T47D (cell line): ENCODE measurements at regions not wholly inside any gene's neighbourhood (a gene's known extent, or its start where the extent isn't known, plus 50 kb on each side); places are given as distances from the start of the nearest gene placed in this dataset.

Experiments
- DNase-seq, 2 experiments: peaks; one replicate each; pipeline versions ENCODE4 v3.0.0 to v3.0.0-alpha.2; 2011 to 2012; ENCODE audit warnings: low read depth in 1 of 2, low spot score in 1 of 2
- JUND ChIP-seq: IDR thresholded peaks from 2 replicates; pipeline ENCODE4 v1.6.1; 2012; ENCODE audit warnings: low read depth
- in situ Hi-C: cut with HindIII; loops from 2 replicates; pipeline ENCODE4 v1.10.0; 2016; ENCODE audit warnings: low sequenced_read_pairs, low pct_unique_long_range_greater_than_20kb

DNA sequence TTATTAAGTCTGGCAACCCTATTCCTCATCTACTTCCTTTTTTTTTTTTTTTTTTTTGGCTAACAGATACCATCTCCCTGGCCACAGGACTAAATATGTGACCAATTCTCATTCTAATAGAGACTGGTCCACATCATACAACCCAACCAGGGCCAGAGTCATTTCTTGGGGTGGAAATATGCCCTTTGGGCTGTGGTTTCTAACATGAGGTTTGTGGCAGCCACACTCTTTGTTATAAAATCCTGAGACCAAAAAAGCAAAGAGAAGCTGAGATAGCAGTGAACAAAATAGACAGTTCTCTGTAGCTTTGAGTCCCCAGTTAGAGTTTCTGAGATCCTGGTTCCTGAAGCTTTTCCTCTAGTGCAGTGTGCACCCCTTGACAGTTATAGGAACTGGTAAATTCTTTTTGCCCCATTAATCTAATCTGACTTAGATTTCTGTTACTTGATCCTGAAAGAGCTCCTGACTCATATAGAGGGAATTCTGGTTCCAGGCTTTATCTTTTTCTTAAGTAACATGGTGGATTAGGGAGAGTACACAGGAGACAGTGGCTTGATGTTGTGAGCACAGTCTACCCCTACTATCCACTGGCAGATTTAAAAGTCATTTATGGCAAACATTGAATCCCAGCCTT is 86.8 kb downstream of the MAIP1 start:
- no peak for DNase-seq
- no peak for TF ChIP-seq JUND
- in situ Hi-C loops, result no loop called here

DNA sequence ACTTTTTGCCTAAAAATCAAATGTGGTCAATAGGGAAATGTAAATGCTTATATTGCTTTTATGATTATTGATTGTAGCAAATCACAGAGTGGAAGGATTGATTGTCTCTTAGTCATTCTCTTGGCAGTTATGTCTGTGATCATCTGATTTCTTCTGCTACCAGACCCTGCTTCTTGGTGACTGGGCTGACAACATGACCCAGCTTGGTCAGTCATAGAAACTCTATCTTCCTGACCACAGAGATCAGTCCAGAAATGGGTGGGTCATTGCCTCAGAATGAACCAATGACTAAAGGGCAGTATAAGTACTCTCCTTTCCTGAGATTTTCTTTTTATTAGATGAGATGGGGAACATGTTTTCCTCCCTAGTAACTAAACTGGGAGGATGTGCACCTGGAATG is 87.6 kb downstream of the MAIP1 start:
- no peak for TF ChIP-seq JUND
- in situ Hi-C loops, result no loop called here
- no peak for DNase-seq

DNA sequence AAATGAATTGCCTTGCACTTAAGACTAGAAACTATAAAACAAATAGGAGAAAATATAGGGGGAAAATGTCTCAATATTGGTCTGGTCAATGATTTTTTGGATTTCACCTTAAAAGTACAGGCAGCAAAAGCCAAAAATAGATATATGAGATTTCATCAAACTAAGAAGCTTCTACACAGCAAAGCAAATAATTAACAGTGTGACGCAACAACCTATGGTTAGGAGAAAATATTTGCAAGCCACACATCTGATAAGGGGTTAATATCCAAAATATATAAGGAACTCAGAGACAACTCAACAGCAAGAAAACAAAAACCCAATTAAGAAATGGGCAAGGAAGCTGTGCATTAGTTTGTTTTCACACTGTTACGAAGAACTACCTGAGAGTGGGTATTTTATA is 89.1 kb downstream of the MAIP1 start:
- no peak for DNase-seq
- TF ChIP-seq JUND, result no peak
- in situ Hi-C loops, result no loop called here

DNA sequence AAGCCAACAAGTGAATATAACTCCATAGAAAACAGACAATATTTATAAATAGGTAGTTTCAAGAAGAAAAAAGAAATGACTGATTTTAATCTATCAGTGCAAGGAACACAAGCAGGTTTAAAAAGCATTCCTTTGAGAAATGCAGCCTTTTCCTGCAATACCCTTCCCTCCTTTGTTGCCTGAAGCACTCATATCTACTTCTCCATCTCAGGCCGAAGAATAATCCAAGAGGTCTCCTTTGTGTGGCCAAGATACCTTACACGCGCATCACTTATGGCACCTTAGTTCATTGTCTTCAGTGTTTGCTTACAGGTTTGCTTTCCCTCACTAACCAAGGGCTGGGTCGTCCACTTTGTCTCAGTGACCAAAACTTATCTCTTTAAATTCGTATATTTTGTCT is 93.0 kb downstream of the MAIP1 start:
- TF ChIP-seq JUND, result no peak
- in situ Hi-C loops, result no loop called here

DNA sequence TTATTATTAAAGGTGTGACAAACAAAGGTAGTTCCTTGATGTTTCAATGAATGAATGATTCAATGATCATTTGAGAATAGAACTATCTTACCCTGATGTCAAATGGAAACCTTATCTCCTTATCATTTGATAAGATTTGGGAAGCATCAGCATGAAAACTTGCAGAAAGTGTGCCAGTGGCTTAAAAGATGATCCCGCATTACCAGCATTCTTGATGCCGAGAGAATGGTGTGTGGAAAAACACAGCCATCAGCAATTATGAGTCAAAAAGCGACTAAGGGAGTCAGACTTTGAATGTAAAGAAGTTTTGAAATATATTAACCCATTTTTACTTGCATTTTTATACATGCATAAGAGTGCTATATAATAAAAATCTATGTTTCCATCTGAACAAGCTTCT is 93.7 kb downstream of the MAIP1 start:
- TF ChIP-seq JUND, result no peak
- no peak for DNase-seq
- in situ Hi-C loops, result no loop called here

More for the DNA sequence above, 93.0 kb downstream of the MAIP1 start:
- no peak for DNase-seq

DNA sequence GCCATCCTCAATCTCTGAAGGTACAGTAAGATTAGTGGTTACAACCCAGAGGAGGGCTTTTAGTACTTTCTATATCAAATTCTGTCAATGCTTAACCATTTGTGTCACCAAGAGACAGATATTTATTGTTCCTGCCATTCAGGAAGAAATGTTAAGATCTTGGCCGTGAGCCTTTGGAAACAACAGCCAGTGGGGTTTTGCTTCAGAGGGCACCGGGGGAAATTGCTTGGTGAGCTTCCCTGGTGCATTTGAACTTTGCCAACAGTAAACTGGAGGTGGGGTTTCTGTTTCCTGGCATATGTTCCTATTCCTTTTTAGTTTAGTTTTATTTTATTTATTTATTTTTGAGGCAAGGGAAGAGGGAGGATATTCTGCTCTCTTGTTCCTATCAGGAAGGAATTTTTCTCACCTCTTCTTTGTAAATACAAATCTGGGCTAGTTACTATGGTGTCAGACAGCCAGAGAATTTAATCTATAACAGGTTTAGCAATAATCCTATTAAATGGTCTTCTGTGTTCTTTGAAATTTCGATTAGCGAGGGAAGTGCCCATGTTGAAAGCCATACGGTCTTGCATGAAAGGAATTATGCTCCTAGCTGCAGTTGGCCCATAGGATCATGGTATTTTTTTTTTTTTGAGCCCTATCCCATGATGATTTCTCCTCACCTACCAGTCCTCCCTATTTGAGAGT is 95.7 kb downstream of the MAIP1 start:
- in situ Hi-C loops, result no loop called here
- DNase-seq, result no peak
- TF ChIP-seq JUND, result no peak

DNA sequence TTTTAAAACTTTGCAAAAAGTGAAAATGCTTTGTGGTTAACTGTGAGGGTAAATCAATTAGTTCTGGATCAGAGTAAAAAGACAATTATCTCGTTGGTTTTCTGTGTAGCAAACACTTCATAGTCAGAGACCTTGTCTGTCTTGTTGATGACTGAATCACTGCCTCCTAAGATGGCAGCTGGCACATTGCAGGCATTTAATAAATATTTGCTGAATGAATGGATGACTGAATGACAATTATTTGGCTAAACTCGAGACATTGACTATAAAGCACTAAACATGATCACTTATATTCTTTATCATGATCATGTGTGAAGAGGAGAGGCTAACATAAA is 96.2 kb downstream of the MAIP1 start:
- in situ Hi-C loops, result no loop called here
- no peak for TF ChIP-seq JUND
- DNase-seq, result no peak

DNA sequence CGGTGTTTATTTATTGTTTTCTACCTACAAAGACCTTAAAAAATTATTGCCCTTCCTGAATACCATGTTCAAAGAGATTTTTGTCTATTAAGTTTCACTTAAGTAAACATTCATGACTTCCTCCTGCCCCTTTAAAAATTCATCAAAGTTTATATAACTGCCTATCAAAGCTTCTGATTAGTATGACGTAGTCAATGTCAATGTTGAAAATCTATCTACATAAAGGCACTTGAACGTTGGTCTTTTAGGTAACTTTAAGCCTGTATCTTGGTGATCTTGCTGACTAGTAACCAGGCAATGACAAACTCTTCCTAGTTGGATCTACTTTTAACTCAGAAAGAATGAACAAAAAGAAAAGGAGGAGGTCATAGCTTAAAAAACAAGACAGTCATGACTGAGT is 97.2 kb downstream of the MAIP1 start:
- no peak for DNase-seq
- in situ Hi-C loops, result no loop called here
- no peak for TF ChIP-seq JUND

DNA sequence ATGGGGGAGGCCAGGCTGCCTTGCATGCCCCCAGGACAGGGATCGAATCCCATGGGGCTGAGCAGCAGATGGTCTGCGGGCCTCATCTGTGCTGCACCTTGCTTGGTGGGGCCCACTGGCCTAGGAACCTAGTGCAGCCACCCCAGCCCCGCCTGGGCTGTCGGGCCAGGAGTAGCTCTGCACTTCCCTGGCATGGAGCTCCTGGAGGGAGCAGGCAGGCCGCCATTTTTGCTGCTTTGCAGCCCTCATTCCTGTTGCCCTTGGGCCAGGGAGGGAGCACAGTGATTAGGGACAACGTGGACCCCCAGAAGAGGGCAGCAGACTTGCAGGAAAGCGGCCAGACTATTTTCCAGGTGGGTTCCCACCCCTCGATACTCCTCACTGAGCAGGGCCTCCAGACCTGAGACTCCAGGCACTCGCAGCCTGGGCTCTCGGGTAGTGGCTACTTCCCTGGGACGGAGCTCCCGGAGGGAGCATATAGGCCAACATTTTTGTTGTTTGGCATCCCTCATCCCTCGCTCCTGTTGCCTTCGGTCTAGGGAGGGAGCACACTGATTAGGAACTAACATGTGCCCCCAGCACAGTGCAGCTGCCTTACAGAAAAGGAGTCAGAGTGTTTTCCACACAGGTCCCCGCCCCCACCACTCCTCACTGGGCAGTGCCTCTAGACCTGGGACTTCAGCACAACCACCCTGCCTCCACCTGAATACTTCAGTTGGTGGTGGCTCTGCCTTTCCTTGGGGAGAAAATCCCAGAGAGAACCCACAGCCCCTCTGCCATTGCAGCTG is 99.5 kb downstream of the MAIP1 start:
- in situ Hi-C loops, result no loop called here
- no peak for TF ChIP-seq JUND
- no peak for DNase-seq

DNA sequence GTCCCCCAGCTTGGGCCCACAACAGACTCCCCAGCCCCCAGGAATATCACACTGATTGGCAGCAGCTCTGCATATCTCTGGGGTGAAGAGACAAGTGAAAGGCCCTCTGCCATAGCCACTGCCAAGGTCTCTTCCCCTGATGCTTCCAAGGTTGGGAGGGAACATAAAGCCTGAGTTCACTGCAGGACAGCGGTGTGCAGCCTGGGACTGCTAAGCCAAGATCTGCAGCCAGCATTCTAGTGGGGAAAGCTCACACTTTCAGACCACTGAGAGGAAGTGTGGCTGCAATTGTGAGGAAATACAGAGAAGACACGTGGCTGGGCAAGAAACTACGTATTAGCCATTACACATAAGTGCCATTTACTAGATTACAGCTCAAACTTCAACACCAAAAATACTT is 100.7 kb downstream of the MAIP1 start:
- TF ChIP-seq JUND, result no peak
- no peak for DNase-seq
- in situ Hi-C loops, result no loop called here

DNA sequence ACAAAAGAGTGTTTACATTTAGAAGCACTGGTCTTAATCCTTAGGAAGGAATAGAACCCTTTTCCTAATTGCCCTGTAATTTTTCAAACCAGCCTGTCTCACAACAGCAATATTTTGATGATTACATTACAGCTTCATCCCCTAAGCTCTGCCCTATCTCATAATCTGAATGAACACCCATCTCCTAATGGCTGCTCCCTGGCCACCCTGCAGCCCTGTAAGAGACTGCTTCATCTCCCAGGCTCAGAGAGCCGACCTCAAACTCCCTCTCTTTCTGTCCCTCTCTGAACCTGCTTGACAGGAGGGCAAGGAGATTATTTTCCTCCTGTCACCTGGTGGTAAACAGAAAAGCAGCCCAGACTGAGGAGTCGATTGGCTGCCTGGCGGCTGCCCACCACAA is 107.8 kb downstream of the MAIP1 start:
- no peak for DNase-seq
- in situ Hi-C loops, result no loop called here
- no peak for TF ChIP-seq JUND

DNA sequence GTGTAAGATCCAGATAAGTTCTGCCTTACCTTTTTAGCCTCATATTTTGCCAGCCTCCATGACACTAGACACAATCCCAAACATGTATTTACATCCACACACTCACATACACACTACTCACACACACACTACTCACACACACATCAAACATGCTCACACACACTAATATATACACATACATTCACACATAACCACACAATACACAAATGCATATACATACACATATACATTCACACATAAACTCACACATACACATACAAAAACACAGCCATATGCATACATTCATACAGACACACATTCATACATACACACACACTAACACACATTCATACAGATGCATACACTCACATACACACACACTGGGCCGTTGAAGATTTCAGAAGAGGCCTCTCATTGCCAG is 109.5 kb downstream of the MAIP1 start:
- in situ Hi-C loops, result no loop called here
- TF ChIP-seq JUND, result no peak

DNA sequence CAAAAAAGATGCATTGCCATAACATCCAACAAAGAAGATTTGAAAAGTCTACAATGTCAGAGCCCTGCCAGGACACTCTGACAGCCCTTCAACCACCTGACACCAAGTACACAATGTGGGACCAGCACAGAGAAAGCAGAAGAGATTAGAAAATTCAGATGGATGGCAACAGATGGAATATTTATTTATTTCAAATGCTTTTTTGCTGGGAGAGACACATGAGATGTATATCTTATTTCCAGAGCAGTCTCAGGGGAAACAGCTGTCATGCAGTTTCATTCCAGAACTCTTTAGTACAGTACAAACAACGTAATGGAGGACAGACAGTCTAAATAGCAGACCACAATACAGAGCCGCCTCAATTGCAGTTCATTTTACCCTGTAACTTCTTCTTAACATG is 110.1 kb downstream of the MAIP1 start:
- in situ Hi-C loops, result no loop called here
- no peak for TF ChIP-seq JUND
- no peak for DNase-seq

More for the DNA sequence above, 109.5 kb downstream of the MAIP1 start:
- no peak for DNase-seq
